Stomach (tissue), 8 donors: ENCODE measurements at regions not wholly inside any gene's neighbourhood (a gene's known extent, or its start where the extent isn't known, plus 50 kb on each side); places are given as distances from the start of the nearest gene placed in this dataset.

ENCODE experiments used
- DNase-seq, 2 donors: peaks; one replicate each; pipeline versions ENCODE4 v3.0.0 to v3.0.0-alpha.2; 2013 to 2019
- H3K27ac ChIP-seq, 5 donors: fragments of 200-600 bp in 4 of 5; sonication (generic) in 4 of 5; one replicate each; pipeline ENCODE4 v1.5.1; 2013 to 2019; ENCODE audit warnings: mild to moderate bottlenecking in 1 of 5, moderate library complexity in 1 of 5
- H3K27me3 ChIP-seq, 3 donors: fragments of 200-600 bp; sonication (generic); one replicate each; pipeline ENCODE4 v1.5.1; 2017 to 2019; ENCODE audit warnings: mixed run types in 1 of 3
- H3K36me3 ChIP-seq, 4 donors: fragments of 200-600 bp; sonication (generic); 1 replicate in 3 of 4; 2 replicates in 1 of 4; pipeline ENCODE4 v1.5.1; 2016 to 2019
- H3K4me1 ChIP-seq, 4 donors: fragments of 200-600 bp; sonication (generic); one replicate each; pipeline ENCODE4 v1.5.1; 2016 to 2019
- H3K4me3 ChIP-seq, 4 donors: fragments of 200-600 bp; sonication (generic) in 3 of 4; one replicate each; pipeline ENCODE4 v1.5.1; 2016 to 2019; ENCODE audit warnings: mild to moderate bottlenecking in 1 of 4
- H3K9me3 ChIP-seq, 4 donors: fragments of 200-600 bp; sonication (generic); one replicate each; pipeline ENCODE4 v1.5.1; 2016 to 2019
- EP300 ChIP-seq: sonication (generic); formaldehyde crosslinking; IDR thresholded peaks from one replicate; pipeline ENCODE4 v1.6.1; 2017; ENCODE audit warnings: antibody characterized with exemption
- POLR2A ChIP-seq, 4 donors: fragments of 450-650 bp; IDR thresholded peaks; one replicate each; pipeline ENCODE4 v1.6.1; 2016; ENCODE audit warnings: antibody characterized with exemption in 4 of 4, control low read depth in 2 of 4, mild to moderate bottlenecking in 1 of 4, moderate library complexity in 1 of 4
- POLR2AphosphoS5 ChIP-seq, 3 donors: sonication (generic); formaldehyde crosslinking; IDR thresholded peaks; one replicate each; pipeline ENCODE4 v1.6.1; 2016; ENCODE audit warnings: antibody characterized with exemption in 3 of 3
- WGBS, 5 donors: extraction: QIAGEN DNeasy Blood & Tissue Kit in 3 of 5; methylation state at CpG; one replicate each; pipeline versions ENCODE4 v1.1.5 to v1.1.7; 2013 to 2018; 5-methylcytosine and 5-hydroxymethylcytosine counted together
- intact Hi-C: fragments of 100-400 bp; cut with DNase I; formaldehyde crosslinking; loops from one replicate; pipeline ENCODE4 v1.15.1; 2023; ENCODE audit warnings: low total_unique reads
- TF ChIP-seq, protein P1 (sequence below), 7 experiments: fragments of 450-650 bp in 4 of 7; fragments of 200-600 bp in 3 of 7; sonication (generic) in 3 of 7; IDR thresholded peaks; one replicate each; pipeline ENCODE4 v1.5.1; 2016 to 2019; ENCODE audit warnings: antibody characterized with exemption in 7 of 7, control low read depth in 2 of 7, mild to moderate bottlenecking in 1 of 7
- donor health status: healthy with polysubstance abuse.
- donor health status: Bipolar disorder and iron deficiency.
- donor health status: healthy.

DNA sequence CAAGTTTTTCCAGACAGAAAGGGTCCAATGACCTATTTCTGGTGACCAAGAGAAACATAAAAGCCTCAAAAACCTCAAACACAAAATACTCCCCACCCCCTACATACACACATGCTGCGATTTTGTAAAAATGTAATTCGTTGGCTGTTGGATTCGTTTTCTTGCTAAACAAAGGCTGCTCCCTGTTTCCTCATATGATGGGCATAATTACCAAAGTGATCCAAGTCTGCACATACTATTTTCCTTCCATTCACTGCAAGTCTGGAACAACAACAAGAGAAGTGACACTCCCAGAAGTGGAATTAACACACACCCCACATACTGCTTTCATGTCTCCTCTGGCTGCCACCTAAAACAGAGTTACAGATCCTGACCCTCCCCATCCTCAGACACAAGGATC, 131.9 kb downstream of the RAP2A start:
- TF ChIP-seq POLR2AphosphoS5 (IDR thresholded peaks at IDR 0.05) (no peak), EP300 (no peak), POLR2A (IDR thresholded peaks at IDR 0.05) (no peak)
- TF ChIP-seq, protein P1, sequence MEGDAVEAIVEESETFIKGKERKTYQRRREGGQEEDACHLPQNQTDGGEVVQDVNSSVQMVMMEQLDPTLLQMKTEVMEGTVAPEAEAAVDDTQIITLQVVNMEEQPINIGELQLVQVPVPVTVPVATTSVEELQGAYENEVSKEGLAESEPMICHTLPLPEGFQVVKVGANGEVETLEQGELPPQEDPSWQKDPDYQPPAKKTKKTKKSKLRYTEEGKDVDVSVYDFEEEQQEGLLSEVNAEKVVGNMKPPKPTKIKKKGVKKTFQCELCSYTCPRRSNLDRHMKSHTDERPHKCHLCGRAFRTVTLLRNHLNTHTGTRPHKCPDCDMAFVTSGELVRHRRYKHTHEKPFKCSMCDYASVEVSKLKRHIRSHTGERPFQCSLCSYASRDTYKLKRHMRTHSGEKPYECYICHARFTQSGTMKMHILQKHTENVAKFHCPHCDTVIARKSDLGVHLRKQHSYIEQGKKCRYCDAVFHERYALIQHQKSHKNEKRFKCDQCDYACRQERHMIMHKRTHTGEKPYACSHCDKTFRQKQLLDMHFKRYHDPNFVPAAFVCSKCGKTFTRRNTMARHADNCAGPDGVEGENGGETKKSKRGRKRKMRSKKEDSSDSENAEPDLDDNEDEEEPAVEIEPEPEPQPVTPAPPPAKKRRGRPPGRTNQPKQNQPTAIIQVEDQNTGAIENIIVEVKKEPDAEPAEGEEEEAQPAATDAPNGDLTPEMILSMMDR (IDR thresholded peaks at IDR 0.05), result no peak
- 75 to 84% (median 77%) methylated on average over 3 of the region's 3 CpGs for WGBS, 5 donors

GRCh38 chr13:97566907-97567306, 132.9 kb downstream of the RAP2A start:
- Histone ChIP-seq H3K4me1 (peaks cover 6 to 30% (median 13%) of the 10 kb centered on the region in 4 donors), H3K27me3 (peaks cover 0 to 2% (median 0%) of the 10 kb centered on the region in 3 donors), H3K4me3 (no peak overlapping the region), H3K36me3 (no peaks in the 10 kb centered on the region), H3K27ac (no peak overlapping the region), H3K9me3 (no peaks in the 10 kb centered on the region)
- no peak for DNase-seq
- WGBS, 5 donors, result 88 to 97% (median 94%) methylated on average over 2 of the region's 2 CpGs
- intact Hi-C loops, result no loop called here
- TF ChIP-seq, protein P1 (IDR thresholded peaks at IDR 0.05), result no peak
- TF ChIP-seq POLR2AphosphoS5 (IDR thresholded peaks at IDR 0.05) (no peak), POLR2A (IDR thresholded peaks at IDR 0.05) (no peak), EP300 (no peak)

More for the DNA sequence above, 131.9 kb downstream of the RAP2A start:
- intact Hi-C loops, result no loop called here
- H3K9me3 ChIP-seq, result no peaks in the 10 kb centered on the region
- no peak for DNase-seq
- no peak overlapping the region for H3K27ac ChIP-seq
- H3K4me3 ChIP-seq, result no peak overlapping the region
- peaks cover 0 to 2% (median 0%) of the 10 kb centered on the region in 3 donors for H3K27me3 ChIP-seq
- no peaks in the 10 kb centered on the region for H3K36me3 ChIP-seq
- peaks cover 6 to 30% (median 13%) of the 10 kb centered on the region in 4 donors for H3K4me1 ChIP-seq

GRCh38 chr13:97567510-97568243, 133.7 kb downstream of the RAP2A start:
- Histone ChIP-seq H3K27ac (peak overlapping the region in 1 of 5 donors; percentile 33), H3K4me1 (peaks cover 6 to 30% (median 13%) of the 10 kb centered on the region in 4 donors), H3K4me3 (no peak overlapping the region), H3K36me3 (no peaks in the 10 kb centered on the region), H3K9me3 (no peaks in the 10 kb centered on the region), H3K27me3 (peaks cover 0 to 2% (median 0%) of the 10 kb centered on the region in 3 donors)
- peak; percentile 61 to 80 for DNase-seq
- intact Hi-C loops, result no loop called here
- peak in 1 of 3 donors; percentile 34 for TF ChIP-seq POLR2AphosphoS5 (IDR thresholded peaks at IDR 0.05)
- no peak for TF ChIP-seq EP300
- 43 to 100% (median 51%) methylated on average over 1 to 3 of the region's 3 CpGs for WGBS, 5 donors

DNA sequence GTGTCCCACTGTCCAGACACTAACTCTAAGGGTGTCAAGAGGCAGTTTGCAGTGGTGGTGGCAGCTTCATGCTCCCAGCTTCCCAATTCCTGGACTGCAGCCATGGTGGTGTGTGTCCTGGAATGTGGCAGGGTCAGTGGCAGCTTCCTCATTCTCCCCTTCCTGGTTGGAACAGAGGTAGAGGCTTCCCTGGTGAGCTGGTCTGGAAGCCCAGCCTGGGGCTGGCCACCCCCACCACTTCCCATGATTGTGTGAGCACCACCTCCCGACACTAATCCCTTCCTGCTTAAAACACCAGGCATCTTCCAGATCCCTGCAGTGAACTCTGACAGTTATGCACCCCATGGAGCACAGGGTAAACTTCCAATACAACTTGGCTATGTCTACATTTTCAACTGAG, 134.9 kb downstream of the RAP2A start:
- H3K27me3 ChIP-seq, result peaks cover 0 to 2% (median 0%) of the 10 kb centered on the region in 3 donors
- no peaks in the 10 kb centered on the region for H3K9me3 ChIP-seq
- DNase-seq, result peak; percentile 34 to 41
- peaks cover 6 to 30% (median 13%) of the 10 kb centered on the region in 4 donors for H3K4me1 ChIP-seq
- no peak overlapping the region for H3K4me3 ChIP-seq
- no peak for TF ChIP-seq EP300
- no peak for TF ChIP-seq POLR2A (IDR thresholded peaks at IDR 0.05)
- TF ChIP-seq, protein P1 (IDR thresholded peaks at IDR 0.05), result no peak
- TF ChIP-seq POLR2AphosphoS5 (IDR thresholded peaks at IDR 0.05), result no peak
- 25 to 60% (median 46%) methylated on average over 1 of the region's 1 CpG for WGBS, 5 donors
- peak overlapping the region in 1 of 5 donors; percentile 33 for H3K27ac ChIP-seq
- H3K36me3 ChIP-seq, result no peaks in the 10 kb centered on the region
- intact Hi-C loops, result no loop called here

GRCh38 chr13:97569841-97570240, 135.9 kb downstream of the RAP2A start:
- Histone ChIP-seq H3K4me1 (peaks cover 6 to 30% (median 13%) of the 10 kb centered on the region in 4 donors), H3K9me3 (no peaks in the 10 kb centered on the region), H3K27me3 (peaks cover 0 to 2% (median 0%) of the 10 kb centered on the region in 3 donors), H3K36me3 (no peaks in the 10 kb centered on the region), H3K27ac (no peak overlapping the region), H3K4me3 (no peak overlapping the region)
- peak in 1 of 2 donors; percentile 23 for DNase-seq
- WGBS, 5 donors, result 78 to 88% (median 80%) methylated on average over 8 of the region's 8 CpGs
- intact Hi-C loops, result no loop called here
- TF ChIP-seq, protein P1 (IDR thresholded peaks at IDR 0.05), result no peak
- TF ChIP-seq EP300 (no peak), POLR2A (IDR thresholded peaks at IDR 0.05) (no peak), POLR2AphosphoS5 (IDR thresholded peaks at IDR 0.05) (no peak)
